ENCODE measurements at regions not wholly inside any gene's neighbourhood (a gene's known extent, or its start where the extent isn't known, plus 50 kb on each side); places are given as distances from the start of the nearest gene placed in this dataset.

DNA sequence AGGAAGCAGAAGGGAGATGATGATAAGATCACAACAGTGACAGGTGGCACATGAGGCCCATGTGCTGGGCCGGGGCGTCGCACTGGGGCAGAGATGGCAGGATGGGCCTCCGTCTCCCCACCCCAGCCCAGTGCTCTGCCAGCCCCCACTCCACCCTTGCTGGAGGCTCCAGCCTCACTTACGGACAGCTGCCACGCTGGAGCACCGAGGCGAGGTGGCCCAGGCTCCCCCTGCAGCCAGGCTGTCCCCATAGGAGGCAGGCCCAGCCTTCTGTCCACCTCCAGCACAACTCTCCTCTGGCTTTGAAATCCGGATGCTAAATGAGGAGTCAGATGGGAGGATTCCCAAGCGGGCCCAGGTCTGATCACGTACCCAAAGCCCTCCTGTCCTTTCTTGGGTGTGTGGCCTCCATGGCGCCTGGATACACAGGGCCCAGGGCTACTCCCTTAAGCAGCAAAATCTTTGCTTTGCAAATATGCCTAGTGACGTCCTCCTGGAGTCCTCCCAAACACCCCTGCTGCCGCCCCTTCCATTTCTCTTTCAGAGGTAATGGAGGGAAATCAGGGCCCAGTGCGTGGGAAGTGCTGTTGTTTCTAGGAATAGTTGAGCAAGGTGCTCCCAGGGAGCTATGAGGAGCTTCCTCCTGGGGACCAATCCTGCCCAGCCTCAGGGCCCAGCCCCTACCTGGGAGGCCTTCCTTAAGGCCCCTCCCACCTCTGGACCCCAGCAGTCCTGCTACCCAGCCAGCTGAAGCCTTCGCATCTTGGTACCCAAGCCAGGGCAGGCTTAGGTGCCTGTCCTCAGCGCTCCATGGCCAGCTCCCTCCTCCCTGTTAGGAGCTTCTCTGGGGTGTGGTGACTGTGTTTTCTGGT, 170.4 kb upstream of the MYCN start:
- H2BK5ac ChIP-seq (ENCODE audit: low read depth, low read length): no peak overlapping the region
- H3K79me2 ChIP-seq (ENCODE audit: control insufficient read depth in 1 of 2, insufficient read depth in 2 of 2, low read length in 2 of 2): no peaks in the 10 kb centered on the region
- H3K4me1 ChIP-seq (replicated peaks in 1 of 4; ENCODE audit: control insufficient read depth in 3 of 4, insufficient read depth in 4 of 4, low read length in 3 of 4): peaks cover 0 to 4% (median 1%) of the 10 kb centered on the region in 4 experiments; a peak in 3 of 7 replicates
- no peak overlapping the region; the same call in 1 of the 2 replicates for H2AFZ ChIP-seq (ENCODE audit: low read length)
- no peak overlapping the region; the same call in 1 of the 2 replicates for H3K18ac ChIP-seq (ENCODE audit: extremely low read depth, low read length)
- POLR2A ChIA-PET (ENCODE audit: partially characterized antibody): interaction anchor here (0.6 kb wide), 1 partner anchor 113 kb away, joined by 5 read pairs; no protein-coding TSS in a partner anchor
- DNase-seq (ENCODE audit: low read depth in 1 of 2, low spot score in 2 of 2) (no peak), FAIRE-seq (no peak)
- H3K79me1 ChIP-seq (ENCODE audit: low read depth, low read length): no peaks in the 10 kb centered on the region
- no peak overlapping the region for H2BK15ac ChIP-seq (ENCODE audit: low read length)
- H3K23ac ChIP-seq (ENCODE audit: insufficient read length): no peak overlapping the region
- no peak overlapping the region for H3K4me3 ChIP-seq (ENCODE audit: extremely low read depth in 1 of 4, insufficient read depth in 2 of 4, low read depth in 3 of 4, low read length in 4 of 4)
- H2BK120ac ChIP-seq (replicated peaks; ENCODE audit: low read depth, low read length): no peak overlapping the region
- no peak overlapping the region for H4K91ac ChIP-seq (replicated peaks; ENCODE audit: insufficient read length, low read length)
- H3K23me2 ChIP-seq (ENCODE audit: low read depth, low read length): no peaks in the 10 kb centered on the region
- H3K14ac ChIP-seq (ENCODE audit: insufficient read length): no peak overlapping the region
- no peak overlapping the region for H3K27ac ChIP-seq (ENCODE audit: low read depth, low read length)
- no peaks in the 10 kb centered on the region for H3K9me3 ChIP-seq (ENCODE audit: insufficient read depth in 2 of 2, low read depth in 1 of 2, low read length in 1 of 2)
- no peak overlapping the region for H3K9ac ChIP-seq (replicated peaks in 1 of 4; ENCODE audit: extremely low read depth in 1 of 4, low read depth in 3 of 4, low read length in 3 of 4)
- H2BK12ac ChIP-seq (ENCODE audit: low read depth, low read length): no peak overlapping the region
- H3K36me3 ChIP-seq (ENCODE audit: control insufficient read depth in 2 of 4, insufficient read depth in 4 of 4, low read length in 3 of 4): no peaks in the 10 kb centered on the region
- CTCF ChIA-PET (ENCODE audit: partially characterized antibody): interaction anchor here (0.9 to 1.9 kb wide), 4 partner anchors 12 to 50 kb away, joined by 3 to 21 read pairs (median 4); no protein-coding TSS in a partner anchor
- no peaks in the 10 kb centered on the region for H4K20me1 ChIP-seq (replicated peaks in 1 of 2; ENCODE audit: control insufficient read depth in 1 of 2, insufficient read depth in 2 of 2, low read length in 2 of 2)
- no peak for TF ChIP-seq SIRT6 (IDR thresholded peaks at IDR 0.05; ENCODE audit: low read length)
- TF ChIP-seq, protein P1, sequence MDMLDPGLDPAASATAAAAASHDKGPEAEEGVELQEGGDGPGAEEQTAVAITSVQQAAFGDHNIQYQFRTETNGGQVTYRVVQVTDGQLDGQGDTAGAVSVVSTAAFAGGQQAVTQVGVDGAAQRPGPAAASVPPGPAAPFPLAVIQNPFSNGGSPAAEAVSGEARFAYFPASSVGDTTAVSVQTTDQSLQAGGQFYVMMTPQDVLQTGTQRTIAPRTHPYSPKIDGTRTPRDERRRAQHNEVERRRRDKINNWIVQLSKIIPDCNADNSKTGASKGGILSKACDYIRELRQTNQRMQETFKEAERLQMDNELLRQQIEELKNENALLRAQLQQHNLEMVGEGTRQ (IDR thresholded peaks at IDR 0.05; ENCODE audit: low read length): no peak
- TF ChIP-seq GABPA (IDR thresholded peaks at IDR 0.05; ENCODE audit: borderline replicate concordance, insufficient read depth, low read length): no peak
- no peak for TF ChIP-seq CHD2 (IDR thresholded peaks at IDR 0.05; ENCODE audit: low read length)
- H3K27me3 ChIP-seq (replicated peaks in 1 of 4; ENCODE audit: control insufficient read depth in 3 of 4, extremely low read depth in 1 of 4, insufficient read depth in 3 of 4, low read length in 3 of 4): no peaks in the 10 kb centered on the region
- no peak overlapping the region for H2BK20ac ChIP-seq (ENCODE audit: low read length)
- peak overlapping the region; percentile 31 for H4K8ac ChIP-seq (ENCODE audit: extremely low read depth, insufficient read depth, low read length)
- no peak overlapping the region for H4K5ac ChIP-seq (ENCODE audit: insufficient read length, low read depth, low read length)
- no peak overlapping the region for H3K4me2 ChIP-seq (ENCODE audit: insufficient read depth in 1 of 2, low read depth in 2 of 2, low read length in 2 of 2)
- H2AK5ac ChIP-seq (ENCODE audit: low read depth, low read length): no peak overlapping the region
- no peak overlapping the region for H3K4ac ChIP-seq (replicated peaks; ENCODE audit: insufficient read length, low read depth, low read length)
- 92% methylated on average over 16 of the region's 17 CpGs; no CpG with 5 or more reads in 1 of the 2 experiments for WGBS, 2 experiments (ENCODE audit: extremely low coverage in 1 of 2, insufficient coverage in 1 of 2, insufficient read length in 1 of 2, insufficient replicate concordance in 2 of 2, low coverage in 1 of 2, low lambda C conversion rate in 2 of 2, missing lambda C conversion rate in 1 of 2)
- H3K56ac ChIP-seq (replicated peaks; ENCODE audit: insufficient read length, low read depth, low read length): no peak overlapping the region
